ENCODE measurements at regions not wholly inside any gene's neighbourhood (a gene's known extent, or its start where the extent isn't known, plus 50 kb on each side); places are given as distances from the start of the nearest gene placed in this dataset.
"Not testable (repeated sequence)": the region's sequence is repeated elsewhere in the genome, so short reads cannot be mapped to it uniquely, and the experiment has no call there.

DNA sequence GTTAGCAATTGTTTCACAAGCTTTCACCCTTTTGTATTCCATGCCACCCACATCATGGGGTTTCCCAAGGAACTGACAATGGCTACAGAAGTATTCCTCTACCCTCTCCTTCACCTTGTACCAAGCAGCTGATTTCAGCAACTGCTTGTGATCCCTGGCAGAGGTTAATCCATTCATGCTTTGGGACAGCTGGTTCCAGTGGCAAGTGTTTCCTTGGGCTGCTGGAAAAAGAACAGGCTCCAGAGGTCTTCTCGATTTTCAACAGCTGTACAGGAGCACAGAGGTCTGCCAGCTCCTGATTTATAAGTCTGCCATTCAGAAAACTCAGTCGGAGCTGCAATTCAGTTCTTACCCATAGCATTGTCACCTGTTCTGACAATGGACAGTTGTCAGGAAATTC is 239.2 kb upstream of the CWC22 start:
- Histone ChIP-seq H3K9me3 (no peaks in the 10 kb centered on the region), H3K4me1 (no peaks in the 10 kb centered on the region), H3K27ac (no peak overlapping the region), H3K27me3 (replicated peaks in 1 of 7) (no peaks in the 10 kb centered on the region), H3K36me3 (no peaks in the 10 kb centered on the region), H3K4me3 (no peak overlapping the region)
- no peak for DNase-seq
- TF ChIP-seq POLR2A (IDR thresholded peaks at IDR 0.05), result no peak
- TF ChIP-seq, protein P1, sequence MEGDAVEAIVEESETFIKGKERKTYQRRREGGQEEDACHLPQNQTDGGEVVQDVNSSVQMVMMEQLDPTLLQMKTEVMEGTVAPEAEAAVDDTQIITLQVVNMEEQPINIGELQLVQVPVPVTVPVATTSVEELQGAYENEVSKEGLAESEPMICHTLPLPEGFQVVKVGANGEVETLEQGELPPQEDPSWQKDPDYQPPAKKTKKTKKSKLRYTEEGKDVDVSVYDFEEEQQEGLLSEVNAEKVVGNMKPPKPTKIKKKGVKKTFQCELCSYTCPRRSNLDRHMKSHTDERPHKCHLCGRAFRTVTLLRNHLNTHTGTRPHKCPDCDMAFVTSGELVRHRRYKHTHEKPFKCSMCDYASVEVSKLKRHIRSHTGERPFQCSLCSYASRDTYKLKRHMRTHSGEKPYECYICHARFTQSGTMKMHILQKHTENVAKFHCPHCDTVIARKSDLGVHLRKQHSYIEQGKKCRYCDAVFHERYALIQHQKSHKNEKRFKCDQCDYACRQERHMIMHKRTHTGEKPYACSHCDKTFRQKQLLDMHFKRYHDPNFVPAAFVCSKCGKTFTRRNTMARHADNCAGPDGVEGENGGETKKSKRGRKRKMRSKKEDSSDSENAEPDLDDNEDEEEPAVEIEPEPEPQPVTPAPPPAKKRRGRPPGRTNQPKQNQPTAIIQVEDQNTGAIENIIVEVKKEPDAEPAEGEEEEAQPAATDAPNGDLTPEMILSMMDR (IDR thresholded peaks at IDR 0.05 in 8 of 11, conservative IDR thresholded peaks at IDR 0.05 in 3 of 11), result no peak
- TF ChIP-seq POLR2AphosphoS5 (IDR thresholded peaks at IDR 0.05), result no peak
- WGBS, 5 donors, result 45 to 74% (median 48%) methylated on average over 2 of the region's 2 CpGs
- intact Hi-C loops (cut with DNase I; ENCODE audit: low total_unique reads), result no loop called here

DNA sequence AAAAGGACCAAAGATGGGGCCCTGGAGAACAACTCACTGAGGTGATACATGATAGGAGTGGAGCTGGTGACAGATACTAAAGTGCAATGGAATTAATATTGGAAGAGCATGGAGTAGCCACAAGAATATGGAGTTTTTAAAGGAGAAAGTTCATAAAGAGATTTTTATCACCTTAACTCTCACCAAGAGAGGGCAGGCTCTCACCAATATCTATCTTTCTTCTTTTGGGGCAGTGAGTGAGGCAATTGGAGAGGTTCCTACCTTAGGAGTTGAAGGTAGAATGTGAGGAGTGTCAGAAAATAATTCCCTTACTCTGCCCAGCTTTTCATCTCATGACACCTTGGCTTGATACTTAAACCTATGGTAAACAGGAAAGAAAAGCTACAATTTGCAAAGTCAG is 233.7 kb upstream of the CWC22 start:
- H3K4me3 ChIP-seq, result no peak overlapping the region
- H3K9me3 ChIP-seq, result no peaks in the 10 kb centered on the region
- H3K27me3 ChIP-seq (replicated peaks in 1 of 7), result no peaks in the 10 kb centered on the region
- DNase-seq, result no peak
- no peaks in the 10 kb centered on the region for H3K4me1 ChIP-seq
- H3K36me3 ChIP-seq, result no peaks in the 10 kb centered on the region
- no peak overlapping the region for H3K27ac ChIP-seq
- intact Hi-C loops (cut with DNase I; ENCODE audit: low total_unique reads), result no loop called here
- TF ChIP-seq POLR2AphosphoS5 (IDR thresholded peaks at IDR 0.05) (no peak), POLR2A (IDR thresholded peaks at IDR 0.05) (no peak)
- TF ChIP-seq, protein P1 (IDR thresholded peaks at IDR 0.05 in 8 of 11, conservative IDR thresholded peaks at IDR 0.05 in 3 of 11), result no peak

DNA sequence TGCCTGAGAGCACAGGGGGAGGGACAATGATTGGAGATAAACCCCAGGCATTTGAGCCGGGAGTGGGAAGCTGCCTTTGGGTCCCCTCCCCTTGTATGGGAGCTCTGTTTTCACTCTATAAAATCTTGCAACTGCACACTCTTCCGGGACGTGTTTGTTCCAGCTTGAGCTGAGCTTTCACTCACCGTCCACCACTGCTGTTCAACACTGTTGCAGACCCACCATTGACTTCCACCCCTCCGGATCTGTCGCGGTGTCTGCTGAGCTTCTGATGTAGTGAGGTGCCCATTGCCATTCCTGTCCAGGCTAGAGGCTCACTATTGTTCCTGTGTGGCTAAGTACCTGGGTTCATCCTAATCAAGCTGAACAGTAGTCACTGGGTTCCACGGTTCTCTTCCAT is 231.6 kb upstream of the CWC22 start:
- no peak overlapping the region for H3K4me3 ChIP-seq
- H3K27ac ChIP-seq, result no peak overlapping the region
- TF ChIP-seq POLR2AphosphoS5 (IDR thresholded peaks at IDR 0.05) (no peak), POLR2A (IDR thresholded peaks at IDR 0.05) (no peak)
- TF ChIP-seq, protein P1 (IDR thresholded peaks at IDR 0.05 in 8 of 11, conservative IDR thresholded peaks at IDR 0.05 in 3 of 11), result no peak
- H3K9me3 ChIP-seq, result no peaks in the 10 kb centered on the region
- H3K27me3 ChIP-seq (replicated peaks in 1 of 7), result no peaks in the 10 kb centered on the region
- no peaks in the 10 kb centered on the region for H3K4me1 ChIP-seq
- H3K36me3 ChIP-seq, result no peaks in the 10 kb centered on the region
- no peak for DNase-seq
- WGBS, 5 donors, result 84 to 92% (median 89%) methylated on average over 8 of the region's 8 CpGs
- intact Hi-C loops (cut with DNase I; ENCODE audit: low total_unique reads), result no loop called here

DNA sequence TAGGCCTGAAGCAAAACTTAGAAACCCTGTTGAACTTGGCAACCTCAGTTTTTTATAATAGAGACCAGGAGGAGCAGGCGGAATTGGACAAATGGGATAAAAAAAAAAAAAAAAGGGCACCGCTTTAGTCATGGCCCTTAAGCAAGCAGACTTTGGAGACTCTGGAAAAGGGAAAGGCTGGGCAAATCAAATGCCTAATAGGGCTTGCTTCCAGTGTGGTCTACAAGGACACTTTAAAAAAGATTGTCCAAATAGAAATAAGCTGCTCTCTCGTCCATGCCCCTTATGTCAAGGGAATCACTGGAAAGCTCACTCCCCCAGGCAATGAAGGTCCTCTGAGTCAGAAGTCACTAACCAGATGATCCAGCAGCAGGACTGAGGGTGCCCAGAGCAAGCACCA is 229.0 kb upstream of the CWC22 start:
- H3K4me1 ChIP-seq; H3K27me3 ChIP-seq (replicated peaks in 1 of 7); H3K4me3 ChIP-seq; H3K9me3 ChIP-seq; intact Hi-C loops (cut with DNase I; ENCODE audit: low total_unique reads); DNase-seq; H3K36me3 ChIP-seq; H3K27ac ChIP-seq: not testable (repeated sequence)
- WGBS, 5 donors, result 84 to 98% (median 91%) methylated on average over 3 of the region's 3 CpGs

DNA sequence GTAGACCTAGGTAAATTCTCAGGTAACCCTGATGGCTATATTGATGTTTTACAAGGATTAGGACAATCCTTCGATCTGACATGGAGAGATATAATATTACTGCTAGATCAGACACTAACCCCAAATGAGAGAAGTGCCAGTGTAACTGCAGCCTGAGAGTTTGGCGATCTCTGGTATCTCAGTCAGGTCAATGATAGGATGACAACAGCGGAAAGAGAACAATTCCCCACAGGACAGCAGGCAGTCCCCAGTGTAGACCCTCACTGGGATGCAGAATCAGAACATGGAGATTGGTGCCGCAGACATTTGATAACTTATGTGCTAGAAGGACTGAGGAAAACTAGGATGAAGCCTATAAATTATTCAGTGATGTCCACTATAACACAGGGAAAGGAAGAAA is 228.4 kb upstream of the CWC22 start:
- DNase-seq; H3K27ac ChIP-seq; H3K9me3 ChIP-seq; H3K36me3 ChIP-seq; intact Hi-C loops (cut with DNase I; ENCODE audit: low total_unique reads); H3K27me3 ChIP-seq (replicated peaks in 1 of 7); H3K4me3 ChIP-seq; H3K4me1 ChIP-seq: not testable (repeated sequence)
- 87 to 94% (median 89%) methylated on average over 4 of the region's 4 CpGs for WGBS, 5 donors

DNA sequence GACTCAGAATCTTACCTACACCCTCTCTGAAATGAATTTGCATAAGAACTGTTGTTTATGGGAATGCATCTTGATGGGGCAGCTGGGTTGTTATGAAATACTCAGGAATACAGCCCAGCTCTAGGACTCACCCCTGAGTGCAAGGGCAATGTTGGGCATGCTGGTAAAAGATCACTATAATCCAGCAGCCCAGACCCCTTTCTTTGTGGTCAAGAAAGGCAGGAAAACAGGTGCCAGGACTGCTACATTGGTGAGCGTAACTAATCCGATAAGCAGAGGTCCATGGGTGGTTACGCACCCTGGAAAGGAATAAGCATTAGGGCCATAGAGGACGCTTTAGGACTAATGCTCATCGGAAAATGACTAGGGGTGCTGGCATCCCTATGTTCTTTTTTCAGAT is 227.9 kb upstream of the CWC22 start:
- H3K36me3 ChIP-seq; DNase-seq; H3K27me3 ChIP-seq (replicated peaks in 1 of 7); H3K9me3 ChIP-seq; H3K27ac ChIP-seq; H3K4me3 ChIP-seq; H3K4me1 ChIP-seq; intact Hi-C loops (cut with DNase I; ENCODE audit: low total_unique reads): not testable (repeated sequence)
- 91 to 94% (median 92%) methylated on average over 5 of the region's 5 CpGs for WGBS, 5 donors

All from spleen (tissue), 11 donors.